HL-60 (cell line): ENCODE measurements at regions not wholly inside any gene's neighbourhood (a gene's known extent, or its start where the extent isn't known, plus 50 kb on each side); places are given as distances from the start of the nearest gene placed in this dataset.

Source experiments
- SPI1 ChIP-seq: IDR thresholded peaks from 2 replicates; pipeline ENCODE4 v1.6.1; 2012; ENCODE audit warnings: low read depth, mild to moderate bottlenecking, borderline replicate concordance
- TF ChIP-seq, protein P1 (sequence below): IDR thresholded peaks from 2 replicates; pipeline ENCODE4 v1.6.1; 2012; ENCODE audit warnings: low read depth; ENCODE audit not compliant: insufficient replicate concordance

DNA sequence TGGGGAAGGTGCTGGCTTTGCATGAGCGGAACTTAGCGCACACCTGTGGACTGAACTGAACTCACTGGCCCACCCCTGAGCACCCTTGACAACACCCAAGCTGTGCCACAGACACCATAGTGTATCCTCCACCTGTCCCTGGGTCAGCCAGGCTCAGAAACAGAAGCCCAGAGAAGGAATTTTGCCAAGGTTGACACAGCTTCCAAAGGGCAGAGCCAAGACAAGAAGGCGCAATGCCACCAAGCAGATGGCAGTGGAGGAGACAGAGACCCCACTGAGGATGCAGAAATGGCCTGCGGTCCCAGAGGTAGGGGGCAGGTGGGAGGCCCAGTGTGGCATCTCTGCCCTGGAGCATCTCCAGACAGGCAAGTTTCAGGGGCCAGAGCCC is 169.0 kb downstream of the ENGASE start:
- TF ChIP-seq, protein P1, sequence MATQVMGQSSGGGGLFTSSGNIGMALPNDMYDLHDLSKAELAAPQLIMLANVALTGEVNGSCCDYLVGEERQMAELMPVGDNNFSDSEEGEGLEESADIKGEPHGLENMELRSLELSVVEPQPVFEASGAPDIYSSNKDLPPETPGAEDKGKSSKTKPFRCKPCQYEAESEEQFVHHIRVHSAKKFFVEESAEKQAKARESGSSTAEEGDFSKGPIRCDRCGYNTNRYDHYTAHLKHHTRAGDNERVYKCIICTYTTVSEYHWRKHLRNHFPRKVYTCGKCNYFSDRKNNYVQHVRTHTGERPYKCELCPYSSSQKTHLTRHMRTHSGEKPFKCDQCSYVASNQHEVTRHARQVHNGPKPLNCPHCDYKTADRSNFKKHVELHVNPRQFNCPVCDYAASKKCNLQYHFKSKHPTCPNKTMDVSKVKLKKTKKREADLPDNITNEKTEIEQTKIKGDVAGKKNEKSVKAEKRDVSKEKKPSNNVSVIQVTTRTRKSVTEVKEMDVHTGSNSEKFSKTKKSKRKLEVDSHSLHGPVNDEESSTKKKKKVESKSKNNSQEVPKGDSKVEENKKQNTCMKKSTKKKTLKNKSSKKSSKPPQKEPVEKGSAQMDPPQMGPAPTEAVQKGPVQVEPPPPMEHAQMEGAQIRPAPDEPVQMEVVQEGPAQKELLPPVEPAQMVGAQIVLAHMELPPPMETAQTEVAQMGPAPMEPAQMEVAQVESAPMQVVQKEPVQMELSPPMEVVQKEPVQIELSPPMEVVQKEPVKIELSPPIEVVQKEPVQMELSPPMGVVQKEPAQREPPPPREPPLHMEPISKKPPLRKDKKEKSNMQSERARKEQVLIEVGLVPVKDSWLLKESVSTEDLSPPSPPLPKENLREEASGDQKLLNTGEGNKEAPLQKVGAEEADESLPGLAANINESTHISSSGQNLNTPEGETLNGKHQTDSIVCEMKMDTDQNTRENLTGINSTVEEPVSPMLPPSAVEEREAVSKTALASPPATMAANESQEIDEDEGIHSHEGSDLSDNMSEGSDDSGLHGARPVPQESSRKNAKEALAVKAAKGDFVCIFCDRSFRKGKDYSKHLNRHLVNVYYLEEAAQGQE = no peak
- TF ChIP-seq SPI1 = no peak
